Astrocyte (in vitro differentiated cells and primary cell): ENCODE measurements at regions not wholly inside any gene's neighbourhood (a gene's known extent, or its start where the extent isn't known, plus 50 kb on each side); places are given as distances from the start of the nearest gene placed in this dataset.

Source experiments
- DNase-seq: peaks from one replicate; pipeline ENCODE4 v3.0.0-alpha.2; 2010; ENCODE audit warnings: low read depth
- FAIRE-seq: peaks from 2 replicates; lab custom pipeline; 2011; peaks lifted over from hg19 to GRCh38; lab: Jason Lieb, UNC
- H2AFZ ChIP-seq: 2 replicates; pipeline ENCODE4 v1.6.0; 2012; ENCODE audit warnings: low read depth, low read length, inconsistent platforms
- H3K27ac ChIP-seq: 2 replicates; pipeline ENCODE4 v1.5.1; 2011; ENCODE audit warnings: low read depth, low read length, inconsistent platforms
- H3K27me3 ChIP-seq: 2 replicates; pipeline ENCODE4 v1.6.0; 2011; ENCODE audit warnings: low read length, inconsistent platforms; ENCODE audit not compliant: insufficient read depth
- H3K36me3 ChIP-seq: 2 replicates; pipeline ENCODE4 v1.5.1; 2011; ENCODE audit warnings: low read length, inconsistent platforms; ENCODE audit not compliant: insufficient read depth
- H3K4me1 ChIP-seq: 2 replicates; pipeline ENCODE4 v1.5.1; 2011; ENCODE audit warnings: low read length, inconsistent platforms; ENCODE audit not compliant: insufficient read depth
- H3K4me2 ChIP-seq: 2 replicates; pipeline ENCODE4 v1.6.0; 2012; ENCODE audit warnings: low read length, inconsistent platforms
- H3K4me3 ChIP-seq: 2 replicates; pipeline ENCODE4 v1.5.1; 2011; ENCODE audit warnings: low read depth, mild to moderate bottlenecking, low read length, inconsistent platforms; ENCODE audit not compliant: insufficient read depth
- H3K79me2 ChIP-seq: 2 replicates; pipeline ENCODE4 v1.6.0; 2012; ENCODE audit warnings: mild to moderate bottlenecking, low read length, inconsistent platforms; ENCODE audit not compliant: insufficient read depth
- H3K9ac ChIP-seq: 2 replicates; pipeline ENCODE4 v1.6.0; 2012; ENCODE audit warnings: mild to moderate bottlenecking, low read length, inconsistent platforms
- H3K9me3 ChIP-seq: 2 replicates; pipeline ENCODE4 v1.5.1; 2012; ENCODE audit warnings: low read depth, mild to moderate bottlenecking, low read length, inconsistent platforms; ENCODE audit not compliant: insufficient read depth
- H4K20me1 ChIP-seq: 2 replicates; pipeline ENCODE4 v1.6.0; 2012; ENCODE audit warnings: low read length, inconsistent platforms; ENCODE audit not compliant: insufficient read depth
- H3K27ac Mint-ChIP-seq: one replicate; pipeline ENCODE4 v1.8.0; 2021; ENCODE audit warnings: mild to moderate bottlenecking, mixed read lengths; ENCODE audit not compliant: unreplicated experiment
- H3K27me3 Mint-ChIP-seq: one replicate; pipeline ENCODE4 v1.8.0; 2021; ENCODE audit warnings: low read depth, mixed read lengths; ENCODE audit not compliant: unreplicated experiment
- H3K36me3 Mint-ChIP-seq: one replicate; pipeline ENCODE4 v1.8.0; 2021; ENCODE audit warnings: low read depth, mixed read lengths; ENCODE audit not compliant: unreplicated experiment
- H3K4me1 Mint-ChIP-seq: one replicate; pipeline ENCODE4 v1.8.0; 2021; ENCODE audit warnings: low read depth, mixed read lengths; ENCODE audit not compliant: unreplicated experiment
- H3K4me3 Mint-ChIP-seq: one replicate; pipeline ENCODE4 v1.8.0; 2021; ENCODE audit warnings: mild to moderate bottlenecking, moderate library complexity, mixed read lengths; ENCODE audit not compliant: unreplicated experiment
- H3K9me3 Mint-ChIP-seq: one replicate; pipeline ENCODE4 v1.8.0; 2021; ENCODE audit warnings: mild to moderate bottlenecking, mixed read lengths; ENCODE audit not compliant: unreplicated experiment
- CTCF ChIP-seq: IDR thresholded peaks from 2 replicates; pipeline ENCODE4 v1.5.1; 2011; ENCODE audit warnings: low read depth, mild to moderate bottlenecking, inconsistent platforms, low read length, moderate library complexity; ENCODE audit not compliant: insufficient read depth
- EZH2 ChIP-seq: IDR thresholded peaks from 2 replicates; pipeline ENCODE4 v1.6.1; 2012; ENCODE audit warnings: mild to moderate bottlenecking, low read length, inconsistent platforms; ENCODE audit not compliant: insufficient read depth

DNA sequence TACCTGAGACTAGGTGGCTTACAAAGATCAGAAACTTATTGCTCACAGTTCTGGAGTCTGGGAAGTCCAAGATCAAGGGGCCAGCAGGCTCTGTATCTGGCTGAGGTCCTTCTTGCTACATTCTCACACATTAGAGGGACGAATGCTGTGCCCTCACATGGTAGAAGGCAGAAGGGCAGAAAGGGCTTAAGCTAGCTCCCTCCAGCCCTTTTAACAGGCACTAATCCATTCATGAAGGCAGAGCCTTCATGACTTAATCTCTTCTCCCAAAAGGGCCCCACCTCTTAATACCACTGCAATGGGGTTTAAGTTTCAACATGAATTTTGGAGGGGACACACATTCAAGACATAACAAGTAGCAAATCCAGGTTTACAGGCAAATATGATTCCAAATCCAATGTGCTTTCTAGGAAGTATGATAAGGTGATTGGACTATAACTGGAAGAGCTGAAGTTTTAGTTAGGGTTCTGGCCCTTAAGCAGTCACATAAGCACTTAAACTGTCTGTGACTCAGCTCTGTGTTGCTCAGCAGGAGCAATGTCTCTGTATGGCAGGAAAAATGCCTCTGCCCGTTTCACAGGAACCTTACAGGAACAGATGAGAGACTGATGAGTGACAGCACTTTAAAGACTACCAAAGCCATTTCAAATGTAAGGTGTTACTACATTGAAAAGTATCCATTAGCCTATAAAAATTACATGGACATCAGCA, 119.6 kb upstream of the PTPRM start:
- no peaks in the 10 kb centered on the region for H4K20me1 ChIP-seq
- H3K4me3 Mint-ChIP-seq, result no peak overlapping the region
- H3K4me2 ChIP-seq, result no peak overlapping the region
- TF ChIP-seq EZH2 (no peak), CTCF (no peak)
- no peaks in the 10 kb centered on the region for H3K27me3 ChIP-seq
- peaks cover 5% of the 10 kb centered on the region for H3K4me1 Mint-ChIP-seq
- no peak for FAIRE-seq
- H3K4me3 ChIP-seq, result no peak overlapping the region
- H3K79me2 ChIP-seq, result no peaks in the 10 kb centered on the region
- H3K9me3 ChIP-seq, result no peaks in the 10 kb centered on the region
- H3K9ac ChIP-seq, result no peak overlapping the region
- H3K27ac ChIP-seq, result no peak overlapping the region
- H3K9me3 Mint-ChIP-seq, result no peaks in the 10 kb centered on the region
- no peaks in the 10 kb centered on the region for H3K36me3 Mint-ChIP-seq
- peaks cover 7% of the 10 kb centered on the region for H3K27me3 Mint-ChIP-seq
- no peaks in the 10 kb centered on the region for H3K36me3 ChIP-seq
- H3K4me1 ChIP-seq, result no peaks in the 10 kb centered on the region
- no peak overlapping the region for H3K27ac Mint-ChIP-seq
- no peak for DNase-seq
- H2AFZ ChIP-seq, result no peak overlapping the region

DNA sequence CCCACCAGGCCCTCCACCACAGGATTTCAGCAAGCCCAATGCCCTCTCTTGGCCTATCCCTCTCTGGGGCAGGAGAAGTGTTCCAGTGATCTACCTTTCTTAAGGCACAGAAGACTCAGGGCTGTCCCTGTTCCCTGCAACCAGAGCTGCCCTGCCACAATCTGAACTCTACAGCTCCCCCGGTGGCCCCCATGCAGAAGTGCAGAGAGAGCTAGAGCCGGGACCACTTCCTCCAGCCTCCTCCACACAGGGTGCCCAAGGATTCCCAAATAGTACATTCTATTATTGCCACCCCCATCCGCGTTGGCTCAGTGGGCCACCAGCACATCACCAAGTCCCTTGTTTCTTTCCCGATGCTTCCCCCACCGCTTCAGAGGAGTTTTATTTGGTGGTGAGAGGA, 114.8 kb upstream of the PTPRM start:
- TF ChIP-seq EZH2, result no peak
- peak; percentile 43 for TF ChIP-seq CTCF
- H3K27me3 ChIP-seq, result no peaks in the 10 kb centered on the region
- no peaks in the 10 kb centered on the region for H3K4me1 ChIP-seq
- H3K79me2 ChIP-seq, result no peaks in the 10 kb centered on the region
- H3K4me3 ChIP-seq, result no peak overlapping the region
- no peak overlapping the region for H2AFZ ChIP-seq
- Mint-ChIP-seq H3K27me3 (peaks cover 19% of the 10 kb centered on the region), H3K4me1 (peaks cover 5% of the 10 kb centered on the region), H3K27ac (no peak overlapping the region), H3K36me3 (no peaks in the 10 kb centered on the region), H3K9me3 (peaks cover 6% of the 10 kb centered on the region), H3K4me3 (no peak overlapping the region)
- H3K27ac ChIP-seq, result no peak overlapping the region
- no peaks in the 10 kb centered on the region for H3K36me3 ChIP-seq
- no peak for FAIRE-seq
- no peak for DNase-seq
- no peak overlapping the region for H3K4me2 ChIP-seq
- no peaks in the 10 kb centered on the region for H3K9me3 ChIP-seq
- H4K20me1 ChIP-seq, result no peaks in the 10 kb centered on the region
- H3K9ac ChIP-seq, result no peak overlapping the region

DNA sequence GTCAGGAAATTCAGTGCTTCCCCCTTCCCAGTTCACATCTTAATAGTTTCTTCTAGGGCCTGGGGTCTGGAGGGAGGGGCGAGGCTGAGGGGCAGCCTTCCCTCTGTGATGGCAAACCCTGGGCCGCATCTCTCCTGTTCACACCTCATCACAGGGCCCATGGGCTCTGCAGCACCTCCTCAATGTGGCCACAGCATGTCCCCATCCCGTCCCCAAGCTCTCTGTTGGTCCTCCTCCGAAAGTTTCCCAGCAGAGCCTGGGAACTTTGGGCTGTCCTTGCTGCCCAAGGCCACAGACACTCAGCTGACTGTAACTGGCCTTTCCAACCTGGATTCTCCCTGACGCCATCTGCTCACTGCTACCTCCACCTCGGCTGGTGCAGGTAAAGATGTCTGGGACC, 112.7 kb upstream of the PTPRM start:
- Histone ChIP-seq H3K9me3 (no peaks in the 10 kb centered on the region), H4K20me1 (no peaks in the 10 kb centered on the region), H3K4me2 (no peak overlapping the region), H3K4me1 (no peaks in the 10 kb centered on the region), H2AFZ (no peak overlapping the region), H3K79me2 (no peaks in the 10 kb centered on the region), H3K4me3 (no peak overlapping the region), H3K27me3 (peaks cover 3% of the 10 kb centered on the region), H3K27ac (no peak overlapping the region), H3K36me3 (no peaks in the 10 kb centered on the region), H3K9ac (no peak overlapping the region)
- Mint-ChIP-seq H3K4me1 (no peaks in the 10 kb centered on the region), H3K27me3 (peaks cover 19% of the 10 kb centered on the region), H3K4me3 (no peak overlapping the region), H3K27ac (no peak overlapping the region), H3K9me3 (peaks cover 6% of the 10 kb centered on the region), H3K36me3 (no peaks in the 10 kb centered on the region)
- FAIRE-seq, result no peak
- TF ChIP-seq CTCF (no peak), EZH2 (no peak)
- DNase-seq, result no peak
